Skeletal muscle cell (primary cell): ENCODE measurements at regions not wholly inside any gene's neighbourhood (a gene's known extent, or its start where the extent isn't known, plus 50 kb on each side); places are given as distances from the start of the nearest gene placed in this dataset.
A peak's percentile ranks its signal among the peaks of the same experiment; 100 is the strongest.
"Not testable (repeated sequence)": the region's sequence is repeated elsewhere in the genome, so short reads cannot be mapped to it uniquely, and the experiment has no call there.

Source experiments
- DNase-seq: peaks from one replicate; pipeline ENCODE4 v3.0.0-alpha.2; 2010; ENCODE audit warnings: low read depth
- H3K4me3 ChIP-seq: 2 replicates; pipeline ENCODE4 v1.5.1; 2011; ENCODE audit warnings: low read depth, mild to moderate bottlenecking, control low read depth, low read length, moderate library complexity

GRCh38 chr16:86069736-86070298 lies 170.9 kb downstream of the IRF8 start:
- no peak overlapping the region for H3K4me3 ChIP-seq
- no peak for DNase-seq

GRCh38 chr16:86070484-86070883 lies 171.5 kb downstream of the IRF8 start:
- DNase-seq: no peak
- no peak overlapping the region for H3K4me3 ChIP-seq

- no peak for DNase-seq
- H3K4me3 ChIP-seq: no peak overlapping the region
Observed at GRCh38 chr16:86070971-86071370, 172.0 kb downstream of the IRF8 start.

GRCh38 chr16:86071611-86072240 lies 172.8 kb downstream of the IRF8 start:
- DNase-seq: no peak
- H3K4me3 ChIP-seq: no peak overlapping the region

- peak; percentile 25 for DNase-seq
- no peak overlapping the region for H3K4me3 ChIP-seq
Observed at GRCh38 chr16:86072328-86073102, 173.6 kb downstream of the IRF8 start.

GRCh38 chr16:86073103-86073625 lies 174.2 kb downstream of the IRF8 start:
- H3K4me3 ChIP-seq: no peak overlapping the region
- DNase-seq: no peak

GRCh38 chr16:86073763-86074493 lies 175.0 kb downstream of the IRF8 start:
- H3K4me3 ChIP-seq: no peak overlapping the region
- DNase-seq: no peak

- DNase-seq: no peak
- H3K4me3 ChIP-seq: no peak overlapping the region
Observed at GRCh38 chr16:86074651-86075487, 175.9 kb downstream of the IRF8 start.

- no peak overlapping the region for H3K4me3 ChIP-seq
- no peak for DNase-seq
Observed at GRCh38 chr16:86075488-86075785, 176.5 kb downstream of the IRF8 start.

- DNase-seq: no peak
- no peak overlapping the region for H3K4me3 ChIP-seq
Observed at GRCh38 chr16:86075839-86076440, 177.0 kb downstream of the IRF8 start.

GRCh38 chr16:86076606-86077005 lies 177.6 kb downstream of the IRF8 start:
- DNase-seq: no peak
- no peak overlapping the region for H3K4me3 ChIP-seq

GRCh38 chr16:86077243-86077940 lies 178.4 kb downstream of the IRF8 start:
- H3K4me3 ChIP-seq: no peak overlapping the region

GRCh38 chr16:86078121-86078600 lies 179.2 kb downstream of the IRF8 start:
- no peak overlapping the region for H3K4me3 ChIP-seq
- DNase-seq: no peak

More at GRCh38 chr16:86077243-86077940, 178.4 kb downstream of the IRF8 start:
- DNase-seq: no peak

- H3K4me3 ChIP-seq, DNase-seq: not testable (repeated sequence)
Observed at GRCh38 chr16:86078711-86079110, 179.7 kb downstream of the IRF8 start.

GRCh38 chr16:86079255-86079885 lies 180.4 kb downstream of the IRF8 start:
- DNase-seq: no peak

GRCh38 chr16:86080131-86080875 lies 181.3 kb downstream of the IRF8 start:
- no peak overlapping the region for H3K4me3 ChIP-seq
- DNase-seq: no peak

More at GRCh38 chr16:86079255-86079885, 180.4 kb downstream of the IRF8 start:
- no peak overlapping the region for H3K4me3 ChIP-seq

GRCh38 chr16:86080982-86081381 lies 182.0 kb downstream of the IRF8 start:
- no peak overlapping the region for H3K4me3 ChIP-seq
- DNase-seq: no peak
